ENCODE measurements at regions not wholly inside any gene's neighbourhood (a gene's known extent, or its start where the extent isn't known, plus 50 kb on each side); places are given as distances from the start of the nearest gene placed in this dataset.

GRCh38 chr2:193475038-193475437 is 1280.3 kb upstream of the TMEFF2 start:
- no peak for TF ChIP-seq ZNF324 (tag by site-specific recombination; IDR thresholded peaks at IDR 0.05)
- TF ChIP-seq ZNF561 (tag by site-specific recombination; IDR thresholded peaks at IDR 0.05; ENCODE audit: borderline replicate concordance): no peak
- no peak for TF ChIP-seq ZNF518A (tag by site-specific recombination; conservative IDR thresholded peaks at IDR 0.05; ENCODE audit: low read depth)
